Endodermal cell (in vitro differentiated cells): ENCODE measurements at regions not wholly inside any gene's neighbourhood (a gene's known extent, or its start where the extent isn't known, plus 50 kb on each side); places are given as distances from the start of the nearest gene placed in this dataset.

Experiments used
- DNase-seq: peaks from one replicate; pipeline ENCODE4 v3.0.0-alpha.2; 2017
- H3K27ac ChIP-seq: 2 replicates; pipeline ENCODE4 v1.5.1; 2013; ENCODE audit warnings: mild to moderate bottlenecking, low read depth, low read length, moderate library complexity
- H3K27me3 ChIP-seq: 2 replicates; pipeline ENCODE4 v1.6.1; 2013; ENCODE audit warnings: mild to moderate bottlenecking, low read length, moderate library complexity; ENCODE audit not compliant: insufficient read depth, control insufficient read depth, poor library complexity, severe bottlenecking
- H3K36me3 ChIP-seq: 2 replicates; pipeline ENCODE4 v1.7.0; 2013; ENCODE audit warnings: mild to moderate bottlenecking, low read length, moderate library complexity; ENCODE audit not compliant: control insufficient read depth, insufficient read depth
- H3K4me1 ChIP-seq: one replicate; pipeline ENCODE4 v1.7.0; 2013; ENCODE audit warnings: low read length; ENCODE audit not compliant: control insufficient read depth, insufficient read depth
- H3K4me3 ChIP-seq: 2 replicates; pipeline ENCODE4 v1.5.1; 2013; ENCODE audit warnings: mild to moderate bottlenecking, low read length, moderate library complexity
- H3K9ac ChIP-seq: 2 replicates; pipeline ENCODE4 v1.6.1; 2013; ENCODE audit warnings: mild to moderate bottlenecking, low read length, moderate library complexity; ENCODE audit not compliant: poor library complexity, severe bottlenecking; ENCODE audit errors: extremely low read depth
- H3K9me3 ChIP-seq: 2 replicates; pipeline ENCODE4 v1.6.1; 2013; ENCODE audit warnings: mild to moderate bottlenecking, low read length, moderate library complexity; ENCODE audit not compliant: control insufficient read depth
- H3K27ac Mint-ChIP-seq: 2 replicates; pipeline ENCODE4 v1.8.0; 2020; ENCODE audit warnings: mixed read lengths
- H3K27me3 Mint-ChIP-seq: 2 replicates; pipeline ENCODE4 v1.8.0; 2021; ENCODE audit warnings: mild to moderate bottlenecking, mixed read lengths; ENCODE audit not compliant: insufficient read depth
- H3K36me3 Mint-ChIP-seq: 2 replicates; pipeline ENCODE4 v1.8.0; 2020; ENCODE audit warnings: low read depth, mixed read lengths
- H3K4me1 Mint-ChIP-seq: 2 replicates; pipeline ENCODE4 v1.8.0; 2020; ENCODE audit warnings: mixed read lengths
- H3K4me3 Mint-ChIP-seq: 2 replicates; pipeline ENCODE4 v1.8.0; 2020; ENCODE audit warnings: mild to moderate bottlenecking, moderate library complexity, mixed read lengths
- H3K9me3 Mint-ChIP-seq: 2 replicates; pipeline ENCODE4 v1.8.0; 2020; ENCODE audit warnings: mild to moderate bottlenecking, mixed read lengths
- WGBS, 2 experiments: methylation state at CpG; one replicate each; pipeline versions ENCODE4 v1.1.5 to v1.1.7; 2013; ENCODE audit warnings: missing lambda C conversion rate in 2 of 2, mixed read lengths in 1 of 2; ENCODE audit not compliant: insufficient coverage in 1 of 2, insufficient read length in 1 of 2; 5-methylcytosine and 5-hydroxymethylcytosine counted together
- TF ChIP-seq, protein P1 (sequence below): fragments of 200-600 bp; sonication (generic); conservative IDR thresholded peaks from 2 replicates; pipeline ENCODE4 v1.5.0; 2021; ENCODE audit warnings: antibody characterized with exemption, mild to moderate bottlenecking

DNA sequence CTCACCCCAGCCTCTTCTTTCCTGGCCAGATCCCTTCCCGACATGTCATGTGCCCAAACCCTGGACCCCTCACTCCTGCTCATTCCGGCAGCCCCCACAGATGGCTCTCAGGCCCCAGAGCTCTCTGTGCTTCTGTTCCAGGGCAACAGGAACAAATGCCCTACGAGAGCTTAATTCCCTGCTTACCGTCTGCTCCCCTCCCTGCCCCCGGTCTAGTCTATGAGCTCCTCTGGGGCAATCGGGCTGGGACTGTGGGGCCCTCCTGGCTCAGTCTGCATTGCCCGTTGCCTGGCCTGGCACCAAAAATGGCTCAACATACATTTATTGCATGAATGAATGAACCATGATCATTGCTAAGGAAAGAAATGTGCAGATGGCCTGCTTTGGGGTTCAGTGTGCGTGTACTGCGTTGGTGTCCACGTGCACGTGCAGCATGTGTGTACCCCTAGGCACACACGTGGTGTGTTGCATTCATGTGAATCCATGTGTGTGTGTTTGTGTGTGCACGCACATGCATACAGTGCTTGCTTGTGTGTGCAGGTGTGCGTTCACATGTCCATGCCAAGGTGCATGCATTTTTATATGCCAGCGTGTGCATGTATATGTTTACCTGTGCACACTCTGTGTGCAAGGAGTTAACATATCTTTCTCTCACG is 201.2 kb upstream of the IER5L start:
- no peak overlapping the region for H3K4me3 Mint-ChIP-seq

DNA sequence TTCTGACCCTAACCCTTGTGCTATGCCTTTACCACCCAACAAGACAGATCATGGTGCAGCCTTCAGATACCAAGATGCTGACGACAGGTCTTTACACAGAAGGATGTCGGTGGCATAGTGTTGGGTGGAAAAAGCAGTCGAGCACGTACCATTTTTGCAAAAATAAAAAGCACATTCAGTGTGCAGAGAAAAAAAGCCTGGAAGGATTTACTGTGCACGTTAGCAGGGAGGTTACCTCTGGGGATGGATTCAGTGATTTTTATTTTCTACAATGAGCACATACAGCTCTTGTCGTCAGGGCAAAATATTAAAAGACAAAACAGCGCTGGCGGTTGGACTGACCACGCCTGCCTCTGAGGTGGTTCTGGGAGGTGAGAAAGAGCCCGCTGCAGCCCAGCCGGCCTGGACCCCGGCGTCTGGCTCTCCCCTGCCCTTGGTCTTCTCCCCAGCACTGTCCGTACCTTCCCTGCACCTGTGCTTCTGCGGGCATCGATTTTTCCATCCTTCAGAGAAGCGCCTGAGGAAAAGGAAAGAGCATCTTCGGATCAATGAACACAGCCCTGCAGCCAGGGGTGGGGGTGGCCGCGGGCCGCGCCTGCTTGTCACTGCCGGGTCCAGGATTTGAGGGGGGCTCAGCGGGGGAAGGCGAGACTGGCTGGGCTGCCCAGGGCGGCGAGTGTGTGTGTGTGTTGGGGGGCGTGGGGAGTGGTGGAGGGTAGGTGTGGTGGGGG is 200.0 kb upstream of the IER5L start:
- H3K9me3 Mint-ChIP-seq, result no peaks in the 10 kb centered on the region

More for the DNA sequence above, 201.2 kb upstream of the IER5L start:
- Histone ChIP-seq H3K27ac (no peak overlapping the region), H3K9me3 (no peaks in the 10 kb centered on the region), H3K9ac (no peak overlapping the region), H3K4me3 (no peak overlapping the region), H3K4me1 (no peaks in the 10 kb centered on the region), H3K27me3 (no peaks in the 10 kb centered on the region), H3K36me3 (no peaks in the 10 kb centered on the region)
- Mint-ChIP-seq H3K4me1 (no peaks in the 10 kb centered on the region), H3K27ac (no peak overlapping the region), H3K36me3 (no peaks in the 10 kb centered on the region), H3K9me3 (no peaks in the 10 kb centered on the region), H3K27me3 (peaks cover 11% of the 10 kb centered on the region)
- no peak for DNase-seq
- WGBS, 2 experiments, result 90 to 92% methylated on average over 12 to 16 of the region's 16 CpGs
- TF ChIP-seq, protein P1, sequence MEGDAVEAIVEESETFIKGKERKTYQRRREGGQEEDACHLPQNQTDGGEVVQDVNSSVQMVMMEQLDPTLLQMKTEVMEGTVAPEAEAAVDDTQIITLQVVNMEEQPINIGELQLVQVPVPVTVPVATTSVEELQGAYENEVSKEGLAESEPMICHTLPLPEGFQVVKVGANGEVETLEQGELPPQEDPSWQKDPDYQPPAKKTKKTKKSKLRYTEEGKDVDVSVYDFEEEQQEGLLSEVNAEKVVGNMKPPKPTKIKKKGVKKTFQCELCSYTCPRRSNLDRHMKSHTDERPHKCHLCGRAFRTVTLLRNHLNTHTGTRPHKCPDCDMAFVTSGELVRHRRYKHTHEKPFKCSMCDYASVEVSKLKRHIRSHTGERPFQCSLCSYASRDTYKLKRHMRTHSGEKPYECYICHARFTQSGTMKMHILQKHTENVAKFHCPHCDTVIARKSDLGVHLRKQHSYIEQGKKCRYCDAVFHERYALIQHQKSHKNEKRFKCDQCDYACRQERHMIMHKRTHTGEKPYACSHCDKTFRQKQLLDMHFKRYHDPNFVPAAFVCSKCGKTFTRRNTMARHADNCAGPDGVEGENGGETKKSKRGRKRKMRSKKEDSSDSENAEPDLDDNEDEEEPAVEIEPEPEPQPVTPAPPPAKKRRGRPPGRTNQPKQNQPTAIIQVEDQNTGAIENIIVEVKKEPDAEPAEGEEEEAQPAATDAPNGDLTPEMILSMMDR, result no peak

DNA sequence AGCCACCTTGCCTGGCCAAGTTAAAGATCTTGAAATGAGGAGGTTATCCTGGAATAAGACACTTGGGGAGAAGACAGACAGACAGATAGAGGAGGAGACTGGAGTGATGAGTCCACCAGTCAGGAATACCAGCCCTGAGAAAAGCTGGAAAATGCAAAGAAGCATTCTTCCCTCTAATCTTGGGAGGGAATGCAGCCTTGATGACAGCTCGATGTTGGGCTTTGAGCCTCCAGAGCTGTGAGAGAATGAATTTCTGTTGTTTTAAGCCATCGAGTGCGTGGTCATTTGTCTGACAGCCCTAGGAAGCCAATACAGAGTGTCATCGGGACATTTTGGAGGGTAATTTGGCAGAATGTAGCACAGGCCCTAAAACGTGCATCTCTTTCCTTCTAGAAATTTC is 199.1 kb upstream of the IER5L start:
- TF ChIP-seq, protein P1, result no peak
- Mint-ChIP-seq H3K36me3 (no peaks in the 10 kb centered on the region), H3K4me3 (no peak overlapping the region), H3K4me1 (no peaks in the 10 kb centered on the region), H3K27ac (no peak overlapping the region), H3K27me3 (peaks cover 2% of the 10 kb centered on the region), H3K9me3 (no peaks in the 10 kb centered on the region)
- no peak overlapping the region for H3K9ac ChIP-seq
- 85 to 89% methylated on average over 5 of the region's 5 CpGs for WGBS, 2 experiments
- DNase-seq, result no peak
- H3K27me3 ChIP-seq, result no peaks in the 10 kb centered on the region
- H3K27ac ChIP-seq, result no peak overlapping the region
- H3K4me3 ChIP-seq, result no peak overlapping the region
- H3K9me3 ChIP-seq, result no peaks in the 10 kb centered on the region
- no peaks in the 10 kb centered on the region for H3K4me1 ChIP-seq
- no peaks in the 10 kb centered on the region for H3K36me3 ChIP-seq

More for the DNA sequence above, 200.0 kb upstream of the IER5L start:
- no peaks in the 10 kb centered on the region for H3K9me3 ChIP-seq
- 91 to 92% methylated on average over 14 to 28 of the region's 28 CpGs for WGBS, 2 experiments
- H3K4me1 ChIP-seq, result no peaks in the 10 kb centered on the region
- TF ChIP-seq, protein P1, result no peak
- H3K36me3 ChIP-seq, result no peaks in the 10 kb centered on the region
- no peak overlapping the region for H3K9ac ChIP-seq
- H3K27me3 ChIP-seq, result no peaks in the 10 kb centered on the region
- DNase-seq, result no peak
- H3K27ac ChIP-seq, result no peak overlapping the region
- peaks cover 5% of the 10 kb centered on the region for H3K27me3 Mint-ChIP-seq
- no peak overlapping the region for H3K27ac Mint-ChIP-seq
- no peak overlapping the region for H3K4me3 ChIP-seq
- H3K36me3 Mint-ChIP-seq, result no peaks in the 10 kb centered on the region
- no peaks in the 10 kb centered on the region for H3K4me1 Mint-ChIP-seq
- no peak overlapping the region for H3K4me3 Mint-ChIP-seq
